Left lung (tissue), 4 donors: ENCODE measurements at regions not wholly inside any gene's neighbourhood (a gene's known extent, or its start where the extent isn't known, plus 50 kb on each side); places are given as distances from the start of the nearest gene placed in this dataset.

ENCODE experiments used
- ATAC-seq: fragments of 200-7000 bp; cut with Tn5 transposase; one replicate; pipeline ENCODE4 v1.9.1; 2020; ENCODE audit warnings: moderate library complexity
- DNase-seq, 4 donors: peaks; one replicate each; pipeline ENCODE4 v3.0.0-alpha.2; 2013 to 2020
- H3K27ac ChIP-seq, 2 donors: fragments of 200-600 bp; sonication (generic) in 1 of 2; one replicate each; pipeline versions ENCODE4 v1.5.0 to v1.8.0; 2020 to 2021
- H3K27me3 ChIP-seq, 2 donors: fragments of 200-600 bp; sonication (generic) in 1 of 2; one replicate each; pipeline versions ENCODE4 v1.5.0 to v1.8.0; 2020 to 2021
- H3K36me3 ChIP-seq, 2 donors: fragments of 200-600 bp; sonication (generic) in 1 of 2; one replicate each; pipeline versions ENCODE4 v1.5.0 to v1.8.0; 2020 to 2021
- H3K4me1 ChIP-seq, 2 donors: fragments of 200-600 bp; one replicate each; pipeline ENCODE4 v1.8.0; 2021
- H3K4me3 ChIP-seq, 2 donors: fragments of 200-600 bp; sonication (generic) in 1 of 2; one replicate each; pipeline versions ENCODE4 v1.5.0 to v1.8.0; 2020 to 2021; ENCODE audit warnings: mild to moderate bottlenecking in 1 of 2
- H3K9me3 ChIP-seq, 2 donors: fragments of 200-600 bp; sonication (generic) in 1 of 2; one replicate each; pipeline versions ENCODE4 v1.5.0 to v1.8.0; 2020 to 2021
- CTCF ChIP-seq, 2 donors: fragments of 200-600 bp; sonication (generic) in 1 of 2; IDR thresholded peaks; one replicate each; pipeline versions ENCODE4 v1.5.0 to v1.8.0; 2021; ENCODE audit warnings: antibody characterized with exemption in 2 of 2
- intact Hi-C, 2 donors: fragments of 100-400 bp; cut with DNase I; formaldehyde crosslinking; loops; one replicate each; pipeline versions ENCODE4 v1.11.2 to v1.14.2; 2022
- donor health status: DM: no; HTN: yes; CAD: no.
- donor health status: DM: no; HTN: no; CAD: no.

- Histone ChIP-seq H3K4me1 (no peaks in the 10 kb centered on the region), H3K9me3 (peaks cover 0 to 10% of the 10 kb centered on the region in 2 donors), H3K4me3 (no peak overlapping the region), H3K27ac (no peak overlapping the region), H3K36me3 (no peaks in the 10 kb centered on the region), H3K27me3 (no peaks in the 10 kb centered on the region)
- intact Hi-C loops: no loop called here
- ATAC-seq: no peak
- DNase-seq: no peak
- TF ChIP-seq CTCF (IDR thresholded peaks at IDR 0.05): no peak
Observed at GRCh38 chr18:38115201-38115600, 549.6 kb upstream of the CELF4 start.

GRCh38 chr18:38087538-38087937 is 521.9 kb upstream of the CELF4 start:
- intact Hi-C loops: no loop called here
- no peak overlapping the region for H3K4me3 ChIP-seq
- ATAC-seq (no peak), DNase-seq (no peak)
- TF ChIP-seq CTCF (IDR thresholded peaks at IDR 0.05): no peak
- H3K4me1 ChIP-seq: no peaks in the 10 kb centered on the region
- H3K27me3 ChIP-seq: no peaks in the 10 kb centered on the region
- no peaks in the 10 kb centered on the region for H3K36me3 ChIP-seq
- H3K9me3 ChIP-seq: peaks cover 0 to 5% of the 10 kb centered on the region in 2 donors
- no peak overlapping the region for H3K27ac ChIP-seq

GRCh38 chr18:38081516-38081915 is 515.9 kb upstream of the CELF4 start:
- Histone ChIP-seq H3K27ac (no peak overlapping the region), H3K9me3 (peaks cover 0 to 12% of the 10 kb centered on the region in 2 donors), H3K4me3 (no peak overlapping the region), H3K36me3 (no peaks in the 10 kb centered on the region), H3K4me1 (no peaks in the 10 kb centered on the region), H3K27me3 (no peaks in the 10 kb centered on the region)
- DNase-seq (no peak), ATAC-seq (no peak)
- intact Hi-C loops: no loop called here
- TF ChIP-seq CTCF (IDR thresholded peaks at IDR 0.05): no peak

- intact Hi-C loops: no loop called here
- TF ChIP-seq CTCF (IDR thresholded peaks at IDR 0.05): no peak
- no peak for ATAC-seq
Observed at GRCh38 chr18:38077229-38077628, 511.6 kb upstream of the CELF4 start.

GRCh38 chr18:38076346-38077070 is 510.9 kb upstream of the CELF4 start:
- Histone ChIP-seq H3K27ac (no peak overlapping the region), H3K27me3 (no peaks in the 10 kb centered on the region), H3K4me3 (no peak overlapping the region), H3K36me3 (no peaks in the 10 kb centered on the region), H3K9me3 (peaks cover 0 to 9% of the 10 kb centered on the region in 2 donors), H3K4me1 (no peaks in the 10 kb centered on the region)
- intact Hi-C loops: no loop called here
- no peak for TF ChIP-seq CTCF (IDR thresholded peaks at IDR 0.05)
- DNase-seq (no peak), ATAC-seq (no peak)

More at GRCh38 chr18:38077229-38077628, 511.6 kb upstream of the CELF4 start:
- Histone ChIP-seq H3K27ac (no peak overlapping the region), H3K36me3 (no peaks in the 10 kb centered on the region), H3K4me1 (no peaks in the 10 kb centered on the region), H3K4me3 (no peak overlapping the region), H3K27me3 (no peaks in the 10 kb centered on the region), H3K9me3 (peaks cover 0 to 11% of the 10 kb centered on the region in 2 donors)
- peak in 2 of 4 donors; percentile 13 to 32 for DNase-seq
